Urothelium cell line (cell line): ENCODE measurements at regions not wholly inside any gene's neighbourhood (a gene's known extent, or its start where the extent isn't known, plus 50 kb on each side); places are given as distances from the start of the nearest gene placed in this dataset.

Experiments
- DNase-seq: peaks from one replicate; pipeline ENCODE4 v3.0.0; 2011; ENCODE audit warnings: low spot score, mixed read lengths
- FAIRE-seq: peaks from 2 replicates; lab custom pipeline; 2011; peaks lifted over from hg19 to GRCh38; lab: Jason Lieb, UNC

- no peak for FAIRE-seq
- no peak for DNase-seq
Measured at GRCh38 chr7:124692425-124692824, 73.2 kb downstream of the GPR37 start.

GRCh38 chr7:124690840-124691239 lies 74.8 kb downstream of the GPR37 start:
- DNase-seq (no peak), FAIRE-seq (no peak)

- DNase-seq (no peak), FAIRE-seq (no peak)
Measured at GRCh38 chr7:124689931-124690330, 75.7 kb downstream of the GPR37 start.

- DNase-seq (no peak), FAIRE-seq (no peak)
Measured at GRCh38 chr7:124689523-124689922, 76.1 kb downstream of the GPR37 start.

GRCh38 chr7:124688991-124689390 lies 76.6 kb downstream of the GPR37 start:
- DNase-seq (no peak), FAIRE-seq (no peak)

- DNase-seq (no peak), FAIRE-seq (no peak)
Measured at GRCh38 chr7:124686543-124687171, 78.9 kb downstream of the GPR37 start.

GRCh38 chr7:124681946-124682345 lies 83.6 kb downstream of the GPR37 start:
- no peak for DNase-seq
- no peak for FAIRE-seq

GRCh38 chr7:124680304-124680703 lies 85.3 kb downstream of the GPR37 start:
- FAIRE-seq (no peak), DNase-seq (no peak)

- FAIRE-seq, result no peak
- no peak for DNase-seq
Measured at GRCh38 chr7:124679586-124680225, 85.9 kb downstream of the GPR37 start.

GRCh38 chr7:124679146-124679545 lies 86.4 kb downstream of the GPR37 start:
- no peak for FAIRE-seq
- DNase-seq, result no peak

- DNase-seq, result no peak
- no peak for FAIRE-seq
Measured at GRCh38 chr7:124674451-124674850, 91.1 kb downstream of the GPR37 start.

GRCh38 chr7:124672011-124672410 lies 93.6 kb downstream of the GPR37 start:
- FAIRE-seq (no peak), DNase-seq (no peak)

- FAIRE-seq (no peak), DNase-seq (no peak)
Measured at GRCh38 chr7:124667312-124668153, 98.1 kb downstream of the GPR37 start.

GRCh38 chr7:124662937-124663336 lies 102.7 kb downstream of the GPR37 start:
- FAIRE-seq, result no peak
- no peak for DNase-seq

GRCh38 chr7:124662372-124662771 lies 103.2 kb downstream of the GPR37 start:
- FAIRE-seq, result no peak
- no peak for DNase-seq

GRCh38 chr7:124655990-124656389 lies 109.6 kb downstream of the GPR37 start:
- DNase-seq, result no peak

GRCh38 chr7:124652237-124652636 lies 113.4 kb downstream of the GPR37 start:
- FAIRE-seq (no peak), DNase-seq (no peak)

More at GRCh38 chr7:124655990-124656389, 109.6 kb downstream of the GPR37 start:
- no peak for FAIRE-seq

- DNase-seq (no peak), FAIRE-seq (no peak)
Measured at GRCh38 chr7:124651136-124651535, 114.5 kb downstream of the GPR37 start.

GRCh38 chr7:124649397-124650014 lies 116.1 kb downstream of the GPR37 start:
- no peak for DNase-seq
- FAIRE-seq, result no peak

- no peak for FAIRE-seq
- no peak for DNase-seq
Measured at GRCh38 chr7:124647630-124648306, 117.8 kb downstream of the GPR37 start.

- no peak for DNase-seq
- FAIRE-seq, result no peak
Measured at GRCh38 chr7:124645704-124646103, 119.9 kb downstream of the GPR37 start.
